ENCODE measurements at regions not wholly inside any gene's neighbourhood (a gene's known extent, or its start where the extent isn't known, plus 50 kb on each side); places are given as distances from the start of the nearest gene placed in this dataset.
"Not testable (repeated sequence)": the region's sequence is repeated elsewhere in the genome, so short reads cannot be mapped to it uniquely, and the experiment has no call there.

- no peak for DNase-seq (ENCODE audit: low read depth)
Observed at GRCh38 chr10:25867321-25867720, 66.7 kb upstream of the MYO3A start.

GRCh38 chr10:25869067-25869591, 64.9 kb upstream of the MYO3A start:
- no peak for DNase-seq (ENCODE audit: low read depth)

- DNase-seq (ENCODE audit: low read depth): no peak
Observed at GRCh38 chr10:25869609-25870008, 64.4 kb upstream of the MYO3A start.

- DNase-seq (ENCODE audit: low read depth): not testable (repeated sequence)
Observed at GRCh38 chr10:25874402-25874801, 59.6 kb upstream of the MYO3A start.

- DNase-seq (ENCODE audit: low read depth): peak; percentile 41
Observed at GRCh38 chr10:25875556-25876165, 58.4 kb upstream of the MYO3A start.

GRCh38 chr10:25877296-25877695, 56.7 kb upstream of the MYO3A start:
- no peak for DNase-seq (ENCODE audit: low read depth)
